OCI-LY1 (cell line): ENCODE measurements at regions not wholly inside any gene's neighbourhood (a gene's known extent, or its start where the extent isn't known, plus 50 kb on each side); places are given as distances from the start of the nearest gene placed in this dataset.

ENCODE experiments used
- H2AFZ ChIP-seq: fragments of 200-600 bp; sonication (generic), shearing (Covaris generic); 2 replicates; pipeline ENCODE4 v1.6.0; 2014; ENCODE audit warnings: antibody characterized with exemption, mild to moderate bottlenecking, low read length
- H3F3A ChIP-seq: fragments of 200-600 bp; sonication (generic), shearing (Covaris generic); 2 replicates; pipeline ENCODE4 v1.6.0; 2014; ENCODE audit warnings: mild to moderate bottlenecking, antibody characterized with exemption, low read length, moderate library complexity; ENCODE audit not compliant: insufficient read depth
- H3K27ac ChIP-seq: fragments of 200-600 bp; sonication (generic); 2 replicates; pipeline ENCODE4 v1.5.1; 2014; ENCODE audit warnings: low read length, mixed run types, mild to moderate bottlenecking, low read depth; ENCODE audit not compliant: poor library complexity, severe bottlenecking
- H3K27me3 ChIP-seq: fragments of 200-600 bp; sonication (generic); 2 replicates; pipeline ENCODE4 v1.6.0; 2014; ENCODE audit warnings: antibody characterized with exemption, mild to moderate bottlenecking, low read length, moderate library complexity; ENCODE audit not compliant: insufficient read depth
- H3K36me3 ChIP-seq: fragments of 200-600 bp; sonication (generic); 2 replicates; pipeline ENCODE4 v1.6.1; 2014; ENCODE audit warnings: mild to moderate bottlenecking, antibody characterized with exemption, low read length, moderate library complexity, mixed read lengths; ENCODE audit not compliant: insufficient read depth
- H3K4me1 ChIP-seq: fragments of 200-600 bp; sonication (generic); 2 replicates; pipeline ENCODE4 v1.5.1; 2014; ENCODE audit warnings: mild to moderate bottlenecking, low read length, moderate library complexity; ENCODE audit not compliant: insufficient read depth, severe bottlenecking
- H3K4me2 ChIP-seq: fragments of 200-600 bp; sonication (generic), shearing (Covaris generic); 2 replicates; pipeline ENCODE4 v1.6.1; 2014; ENCODE audit warnings: low read length
- H3K4me3 ChIP-seq: fragments of 200-600 bp; sonication (generic); 2 replicates; pipeline ENCODE4 v1.5.1; 2014; ENCODE audit warnings: low read length, low read depth, mild to moderate bottlenecking, mixed read lengths; ENCODE audit not compliant: poor library complexity, severe bottlenecking
- H3K79me2 ChIP-seq: fragments of 200-600 bp; shearing (Covaris generic); 2 replicates; pipeline ENCODE4 v1.6.1; 2016; ENCODE audit warnings: mixed run types, low read length, mixed read lengths; ENCODE audit not compliant: insufficient read depth
- H3K9ac ChIP-seq: fragments of 200-600 bp; sonication (generic), shearing (Covaris generic); 2 replicates; pipeline ENCODE4 v1.6.1; 2014; ENCODE audit warnings: mild to moderate bottlenecking, low read length, mixed read lengths
- H3K9me2 ChIP-seq: fragments of 200-600 bp; sonication (generic), shearing (Covaris generic); 2 replicates; pipeline ENCODE4 v1.6.1; 2014; ENCODE audit warnings: low read depth, mild to moderate bottlenecking, low read length, mixed read lengths
- H3K9me3 ChIP-seq: fragments of 200-600 bp; shearing (Covaris generic); 2 replicates; pipeline ENCODE4 v1.6.1; 2014; ENCODE audit warnings: low read length, mixed read lengths
- H4K20me1 ChIP-seq: fragments of 200-600 bp; sonication (generic), shearing (Covaris generic); 2 replicates; pipeline ENCODE4 v1.6.0; 2016; ENCODE audit warnings: mild to moderate bottlenecking, low read length; ENCODE audit not compliant: insufficient read depth
- CTCF ChIP-seq: fragments of 200-600 bp; sonication (generic), shearing (Covaris generic); IDR thresholded peaks from 2 replicates; pipeline ENCODE4 v1.5.1; 2017; ENCODE audit warnings: mild to moderate bottlenecking, antibody characterized with exemption, low read length, moderate library complexity, mixed read lengths
- EZH2 ChIP-seq: fragments of 200-600 bp; sonication (generic), shearing (Covaris generic); IDR thresholded peaks from 2 replicates; pipeline ENCODE4 v1.8.0; 2017; ENCODE audit warnings: borderline replicate concordance, mixed run types, mild to moderate bottlenecking, antibody characterized with exemption, low read length, moderate library complexity, mixed read lengths

DNA sequence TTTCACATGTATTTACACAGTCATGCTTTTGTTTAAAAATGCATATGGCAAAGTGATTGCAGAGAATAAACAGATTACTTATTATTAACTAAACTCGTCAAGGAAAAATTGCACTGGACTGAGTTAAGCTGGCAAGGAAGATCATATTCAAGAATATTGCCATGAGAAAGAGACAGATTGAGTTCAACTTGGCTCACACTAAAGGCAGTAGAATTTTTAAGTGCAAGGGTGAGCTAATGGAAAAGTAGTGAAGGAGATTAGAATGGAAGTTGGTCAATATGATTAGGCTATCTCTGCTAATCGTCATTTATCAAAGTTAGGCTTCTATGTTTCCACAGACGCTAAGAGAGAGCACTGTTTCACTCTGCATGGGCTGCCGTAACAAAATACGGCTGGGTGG is 557.6 kb downstream of the PRR16 start:
- Histone ChIP-seq H3K4me3 (no peak overlapping the region), H3K9me2 (no peaks in the 10 kb centered on the region), H3K4me2 (no peak overlapping the region), H2AFZ (no peak overlapping the region), H3K9ac (no peak overlapping the region), H3K79me2 (no peaks in the 10 kb centered on the region), H3K27me3 (no peaks in the 10 kb centered on the region), H3K4me1 (no peaks in the 10 kb centered on the region), H3F3A (no peaks in the 10 kb centered on the region), H3K9me3 (no peaks in the 10 kb centered on the region), H3K36me3 (no peaks in the 10 kb centered on the region), H3K27ac (no peak overlapping the region), H4K20me1 (no peaks in the 10 kb centered on the region)
- TF ChIP-seq CTCF (no peak), EZH2 (no peak)

- Histone ChIP-seq H3F3A (no peaks in the 10 kb centered on the region), H3K9ac (no peak overlapping the region), H2AFZ (no peak overlapping the region), H3K36me3 (no peaks in the 10 kb centered on the region), H3K4me2 (no peak overlapping the region), H3K9me2 (no peaks in the 10 kb centered on the region), H3K4me3 (no peak overlapping the region), H3K27ac (no peak overlapping the region), H3K9me3 (no peaks in the 10 kb centered on the region), H3K79me2 (no peaks in the 10 kb centered on the region), H4K20me1 (no peaks in the 10 kb centered on the region), H3K4me1 (no peaks in the 10 kb centered on the region), H3K27me3 (no peaks in the 10 kb centered on the region)
- TF ChIP-seq EZH2 (no peak), CTCF (no peak)
These were observed 560.6 kb downstream of the PRR16 start for GRCh38 chr5:121024416-121025311.

DNA sequence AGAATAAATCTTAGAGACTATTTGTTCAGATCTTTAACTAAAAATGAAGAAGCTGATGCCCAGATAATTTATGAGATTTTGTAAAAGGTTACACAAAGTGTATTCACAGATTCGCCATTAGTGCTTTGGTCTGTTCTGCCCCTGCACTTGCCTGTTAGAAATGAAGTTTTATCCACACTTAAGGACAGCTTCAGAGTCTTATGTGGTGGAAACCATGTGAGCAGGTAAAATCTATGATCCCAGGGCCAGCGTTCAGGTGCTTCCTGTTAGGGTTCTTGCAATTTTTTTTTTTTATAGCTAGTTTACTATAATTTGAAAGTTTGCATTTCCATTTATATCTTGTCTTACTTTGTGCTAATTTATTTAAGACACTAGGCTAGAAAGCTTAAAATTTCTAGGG is 561.6 kb downstream of the PRR16 start:
- no peaks in the 10 kb centered on the region for H3K36me3 ChIP-seq
- TF ChIP-seq CTCF = no peak
- no peaks in the 10 kb centered on the region for H3K27me3 ChIP-seq
- no peaks in the 10 kb centered on the region for H3F3A ChIP-seq
- H3K9me3 ChIP-seq = no peaks in the 10 kb centered on the region
- H3K9me2 ChIP-seq = no peaks in the 10 kb centered on the region
- no peak overlapping the region for H3K4me2 ChIP-seq
- no peak overlapping the region for H2AFZ ChIP-seq
- no peaks in the 10 kb centered on the region for H3K4me1 ChIP-seq
- H3K79me2 ChIP-seq = no peaks in the 10 kb centered on the region
- no peak overlapping the region for H3K9ac ChIP-seq
- no peak overlapping the region for H3K27ac ChIP-seq
- no peaks in the 10 kb centered on the region for H4K20me1 ChIP-seq
- H3K4me3 ChIP-seq = no peak overlapping the region
